HFF-Myc (cell line): ENCODE measurements at regions not wholly inside any gene's neighbourhood (a gene's known extent, or its start where the extent isn't known, plus 50 kb on each side); places are given as distances from the start of the nearest gene placed in this dataset.

Source experiments
- DNase-seq: peaks from one replicate; pipeline ENCODE4 v3.0.0-alpha.2; 2011; ENCODE audit warnings: low read depth; ENCODE audit errors: extremely low read depth
- H3K4me3 ChIP-seq: replicated peaks from 2 replicates; pipeline ENCODE4 v1.5.1; 2011; ENCODE audit warnings: low read depth, mild to moderate bottlenecking, control low read depth, low read length
- TF ChIP-seq, protein P1 (sequence below): IDR thresholded peaks from 2 replicates; pipeline ENCODE4 v1.5.1; 2012; ENCODE audit warnings: mild to moderate bottlenecking, low read depth, low read length, control low read depth; ENCODE audit errors: missing control alignments

- no peak overlapping the region for H3K4me3 ChIP-seq
- DNase-seq: no peak
- TF ChIP-seq, protein P1, sequence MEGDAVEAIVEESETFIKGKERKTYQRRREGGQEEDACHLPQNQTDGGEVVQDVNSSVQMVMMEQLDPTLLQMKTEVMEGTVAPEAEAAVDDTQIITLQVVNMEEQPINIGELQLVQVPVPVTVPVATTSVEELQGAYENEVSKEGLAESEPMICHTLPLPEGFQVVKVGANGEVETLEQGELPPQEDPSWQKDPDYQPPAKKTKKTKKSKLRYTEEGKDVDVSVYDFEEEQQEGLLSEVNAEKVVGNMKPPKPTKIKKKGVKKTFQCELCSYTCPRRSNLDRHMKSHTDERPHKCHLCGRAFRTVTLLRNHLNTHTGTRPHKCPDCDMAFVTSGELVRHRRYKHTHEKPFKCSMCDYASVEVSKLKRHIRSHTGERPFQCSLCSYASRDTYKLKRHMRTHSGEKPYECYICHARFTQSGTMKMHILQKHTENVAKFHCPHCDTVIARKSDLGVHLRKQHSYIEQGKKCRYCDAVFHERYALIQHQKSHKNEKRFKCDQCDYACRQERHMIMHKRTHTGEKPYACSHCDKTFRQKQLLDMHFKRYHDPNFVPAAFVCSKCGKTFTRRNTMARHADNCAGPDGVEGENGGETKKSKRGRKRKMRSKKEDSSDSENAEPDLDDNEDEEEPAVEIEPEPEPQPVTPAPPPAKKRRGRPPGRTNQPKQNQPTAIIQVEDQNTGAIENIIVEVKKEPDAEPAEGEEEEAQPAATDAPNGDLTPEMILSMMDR: no peak
Measured at GRCh38 chr10:112883360-112884178, 66.5 kb upstream of the TCF7L2 start.

GRCh38 chr10:112884179-112884504 lies 65.9 kb upstream of the TCF7L2 start:
- TF ChIP-seq, protein P1: no peak
- H3K4me3 ChIP-seq: no peak overlapping the region
- DNase-seq: no peak

DNA sequence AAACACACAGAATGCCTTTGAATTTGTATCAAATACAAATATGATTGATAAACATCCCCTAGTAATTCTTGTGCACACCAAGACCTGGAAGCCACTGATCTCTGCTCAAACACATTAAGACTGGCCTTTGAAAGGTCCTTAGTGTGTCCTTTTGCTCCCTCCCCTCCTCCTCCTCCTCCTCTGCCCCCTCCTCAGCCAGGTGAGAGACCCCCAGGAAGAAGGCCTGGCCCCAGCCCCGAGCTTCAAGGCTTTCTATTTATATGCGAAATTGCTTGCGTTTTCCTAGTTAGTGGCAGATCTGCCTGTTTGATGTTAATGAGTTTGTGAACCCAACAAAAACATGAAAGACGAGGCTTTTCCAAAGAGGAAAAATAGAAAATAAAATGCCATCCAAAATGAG lies 63.6 kb upstream of the TCF7L2 start:
- no peak overlapping the region for H3K4me3 ChIP-seq
- DNase-seq: no peak
- TF ChIP-seq, protein P1: no peak

DNA sequence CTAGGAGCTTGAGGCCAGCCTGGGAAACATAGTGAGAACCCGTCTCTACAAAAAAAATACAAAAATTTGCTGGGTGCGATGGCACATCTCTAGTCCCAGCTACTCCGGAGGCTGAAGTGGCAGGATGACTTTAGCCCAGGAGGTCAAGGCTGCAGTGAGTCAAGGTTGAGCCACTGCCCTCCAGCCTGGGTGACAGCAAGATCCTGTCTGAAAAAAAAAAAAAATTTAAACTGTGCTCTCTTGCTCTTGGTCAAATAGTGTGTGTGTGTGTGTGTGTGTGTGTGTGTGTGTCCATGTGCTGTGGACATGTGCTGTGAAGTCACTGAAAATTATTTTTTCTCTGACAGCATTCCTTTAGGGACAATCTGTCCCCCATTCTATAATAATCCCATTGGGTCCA lies 62.1 kb upstream of the TCF7L2 start:
- TF ChIP-seq, protein P1: no peak
- DNase-seq: no peak
- H3K4me3 ChIP-seq: no peak overlapping the region

- DNase-seq: no peak
- H3K4me3 ChIP-seq: no peak overlapping the region
- TF ChIP-seq, protein P1: no peak
Measured at GRCh38 chr10:112895292-112895691, 54.8 kb upstream of the TCF7L2 start.

DNA sequence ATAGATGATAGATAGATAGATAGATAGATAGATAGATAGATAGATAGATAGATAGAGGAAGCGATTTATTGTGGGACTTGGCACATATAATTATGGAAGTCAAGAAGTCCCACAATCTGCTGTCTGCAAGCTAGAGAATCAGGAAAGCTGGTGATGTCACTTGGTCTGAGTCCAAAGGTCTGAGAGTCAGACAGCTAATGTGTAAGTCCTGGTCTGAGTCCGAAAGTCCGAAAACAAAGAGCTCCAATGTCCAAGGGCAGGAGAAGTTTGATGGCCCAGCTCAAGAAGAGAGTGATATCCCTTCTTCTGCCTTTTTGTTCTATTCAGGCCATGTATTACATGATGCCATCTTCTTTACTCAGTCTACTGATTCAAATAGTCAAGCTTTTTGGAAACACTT lies 53.8 kb upstream of the TCF7L2 start:
- DNase-seq: no peak
- TF ChIP-seq, protein P1: no peak
- no peak overlapping the region for H3K4me3 ChIP-seq

- TF ChIP-seq, protein P1: no peak
Measured at GRCh38 chr10:112896722-112897121, 53.3 kb upstream of the TCF7L2 start.

More at GRCh38 chr10:112896722-112897121, 53.3 kb upstream of the TCF7L2 start:
- no peak for DNase-seq
- H3K4me3 ChIP-seq: no peak overlapping the region
